BE2C (cell line): ENCODE measurements at regions not wholly inside any gene's neighbourhood (a gene's known extent, or its start where the extent isn't known, plus 50 kb on each side); places are given as distances from the start of the nearest gene placed in this dataset.

Source experiments
- DNase-seq: peaks from one replicate; pipeline ENCODE4 v3.0.0-alpha.2; 2020
- H3K27me3 ChIP-seq: fragments of 250-450 bp; sonication (Bioruptor Pico); 2 replicates; pipeline ENCODE4 v1.5.1; 2020; ENCODE audit warnings: mild to moderate bottlenecking
- H3K36me3 ChIP-seq: fragments of 250-450 bp; sonication (Bioruptor Pico); 2 replicates; pipeline ENCODE4 v1.5.1; 2020; ENCODE audit warnings: mild to moderate bottlenecking
- H3K4me1 ChIP-seq: fragments of 250-450 bp; sonication (Bioruptor Pico); 2 replicates; pipeline ENCODE4 v1.5.1; 2020
- H3K4me3 ChIP-seq: 2 replicates; pipeline ENCODE4 v1.5.1; 2011; ENCODE audit warnings: low read depth, low read length
- H3K9me3 ChIP-seq: fragments of 250-450 bp; sonication (Bioruptor Pico); 2 replicates; pipeline ENCODE4 v1.5.1; 2020
- TF ChIP-seq, protein P1 (sequence below): IDR thresholded peaks from 2 replicates; pipeline ENCODE4 v1.5.1; 2012; ENCODE audit warnings: mild to moderate bottlenecking, low read depth, low read length

GRCh38 chr2:146623771-146624170, 1221.1 kb upstream of the ACVR2A start:
- Histone ChIP-seq H3K4me1 (no peaks in the 10 kb centered on the region), H3K4me3 (no peak overlapping the region), H3K36me3 (no peaks in the 10 kb centered on the region), H3K9me3 (no peaks in the 10 kb centered on the region), H3K27me3 (no peaks in the 10 kb centered on the region)
- TF ChIP-seq, protein P1, sequence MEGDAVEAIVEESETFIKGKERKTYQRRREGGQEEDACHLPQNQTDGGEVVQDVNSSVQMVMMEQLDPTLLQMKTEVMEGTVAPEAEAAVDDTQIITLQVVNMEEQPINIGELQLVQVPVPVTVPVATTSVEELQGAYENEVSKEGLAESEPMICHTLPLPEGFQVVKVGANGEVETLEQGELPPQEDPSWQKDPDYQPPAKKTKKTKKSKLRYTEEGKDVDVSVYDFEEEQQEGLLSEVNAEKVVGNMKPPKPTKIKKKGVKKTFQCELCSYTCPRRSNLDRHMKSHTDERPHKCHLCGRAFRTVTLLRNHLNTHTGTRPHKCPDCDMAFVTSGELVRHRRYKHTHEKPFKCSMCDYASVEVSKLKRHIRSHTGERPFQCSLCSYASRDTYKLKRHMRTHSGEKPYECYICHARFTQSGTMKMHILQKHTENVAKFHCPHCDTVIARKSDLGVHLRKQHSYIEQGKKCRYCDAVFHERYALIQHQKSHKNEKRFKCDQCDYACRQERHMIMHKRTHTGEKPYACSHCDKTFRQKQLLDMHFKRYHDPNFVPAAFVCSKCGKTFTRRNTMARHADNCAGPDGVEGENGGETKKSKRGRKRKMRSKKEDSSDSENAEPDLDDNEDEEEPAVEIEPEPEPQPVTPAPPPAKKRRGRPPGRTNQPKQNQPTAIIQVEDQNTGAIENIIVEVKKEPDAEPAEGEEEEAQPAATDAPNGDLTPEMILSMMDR: no peak
- DNase-seq: no peak

- TF ChIP-seq, protein P1: no peak
Measured at GRCh38 chr2:146621656-146622055, 1223.2 kb upstream of the ACVR2A start.

DNA sequence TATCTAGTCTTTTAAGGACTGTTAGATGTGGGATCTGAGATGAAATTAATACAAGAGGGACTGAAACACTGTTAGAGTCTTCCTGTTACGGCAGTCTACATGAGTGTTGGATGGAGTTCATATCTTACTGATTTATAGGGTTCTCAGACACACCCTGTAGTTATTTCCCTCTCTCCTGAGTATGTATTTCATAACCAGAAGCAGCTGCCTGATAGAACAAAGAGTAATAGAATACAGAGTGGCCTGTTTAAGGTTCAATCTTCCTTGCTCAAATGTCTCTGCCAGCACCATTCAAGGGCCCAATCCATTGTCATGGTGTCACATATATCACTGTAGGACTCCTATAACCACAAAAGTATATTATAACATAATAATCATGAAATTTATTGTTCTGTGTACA, 1229.1 kb upstream of the ACVR2A start:
- no peaks in the 10 kb centered on the region for H3K9me3 ChIP-seq
- H3K4me1 ChIP-seq: no peaks in the 10 kb centered on the region
- H3K36me3 ChIP-seq: no peaks in the 10 kb centered on the region
- DNase-seq: no peak
- no peak overlapping the region for H3K4me3 ChIP-seq
- TF ChIP-seq, protein P1: no peak
- no peaks in the 10 kb centered on the region for H3K27me3 ChIP-seq

More at GRCh38 chr2:146621656-146622055, 1223.2 kb upstream of the ACVR2A start:
- H3K4me3 ChIP-seq: no peak overlapping the region
- no peaks in the 10 kb centered on the region for H3K4me1 ChIP-seq
- H3K27me3 ChIP-seq: no peaks in the 10 kb centered on the region
- H3K9me3 ChIP-seq: no peaks in the 10 kb centered on the region
- no peak for DNase-seq
- no peaks in the 10 kb centered on the region for H3K36me3 ChIP-seq

DNA sequence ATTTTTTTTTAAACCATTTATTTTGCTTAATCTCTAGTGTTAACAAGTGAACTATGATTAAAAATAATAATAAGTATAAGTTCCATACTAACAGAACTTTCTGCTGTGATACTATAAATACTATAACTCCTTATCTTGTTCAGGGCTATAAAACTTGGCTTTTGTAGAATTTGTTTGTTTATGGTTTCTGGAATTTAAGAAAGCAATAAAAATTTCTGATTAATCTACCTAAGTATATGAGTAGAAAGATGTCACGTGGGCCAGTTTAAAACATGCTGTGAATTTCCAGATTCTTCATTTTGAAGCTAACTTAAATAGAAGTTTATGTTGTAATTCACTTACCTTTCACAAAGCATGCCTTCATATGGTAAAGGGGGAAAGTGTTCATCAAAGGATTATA, 1236.3 kb upstream of the ACVR2A start:
- H3K27me3 ChIP-seq: no peaks in the 10 kb centered on the region
- TF ChIP-seq, protein P1: no peak
- no peaks in the 10 kb centered on the region for H3K9me3 ChIP-seq
- no peak for DNase-seq
- no peak overlapping the region for H3K4me3 ChIP-seq
- no peaks in the 10 kb centered on the region for H3K36me3 ChIP-seq
- no peaks in the 10 kb centered on the region for H3K4me1 ChIP-seq

GRCh38 chr2:146604521-146604920, 1240.3 kb upstream of the ACVR2A start:
- no peaks in the 10 kb centered on the region for H3K27me3 ChIP-seq
- H3K4me1 ChIP-seq: no peaks in the 10 kb centered on the region
- H3K36me3 ChIP-seq: no peaks in the 10 kb centered on the region
- TF ChIP-seq, protein P1: no peak
- no peak overlapping the region for H3K4me3 ChIP-seq
- no peak for DNase-seq
- no peaks in the 10 kb centered on the region for H3K9me3 ChIP-seq

DNA sequence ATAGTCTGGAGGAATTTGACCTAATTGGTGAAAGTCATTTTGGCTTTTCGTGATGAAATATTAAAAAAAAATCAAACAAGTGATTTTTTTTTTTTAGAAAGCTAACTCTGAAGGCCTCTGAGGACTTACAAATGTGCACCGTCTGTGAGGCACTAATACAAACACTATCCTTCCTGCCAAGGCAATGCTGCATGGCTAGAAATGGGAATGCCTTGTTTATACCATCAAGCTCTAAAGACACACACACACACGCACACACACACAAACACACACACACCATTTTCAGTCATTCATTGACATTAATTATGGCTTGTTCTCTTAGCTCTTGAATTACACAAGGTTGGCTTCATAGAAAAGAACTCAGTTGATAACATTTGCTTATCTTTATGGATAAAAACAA, 1242.0 kb upstream of the ACVR2A start:
- DNase-seq: no peak
- H3K9me3 ChIP-seq: no peaks in the 10 kb centered on the region
- no peaks in the 10 kb centered on the region for H3K4me1 ChIP-seq
- H3K36me3 ChIP-seq: no peaks in the 10 kb centered on the region
- no peaks in the 10 kb centered on the region for H3K27me3 ChIP-seq
- H3K4me3 ChIP-seq: no peak overlapping the region
- TF ChIP-seq, protein P1: no peak
